Glomerular visceral epithelial cell (primary cell): ENCODE measurements at regions not wholly inside any gene's neighbourhood (a gene's known extent, or its start where the extent isn't known, plus 50 kb on each side); places are given as distances from the start of the nearest gene placed in this dataset.
"Not testable (repeated sequence)": the region's sequence is repeated elsewhere in the genome, so short reads cannot be mapped to it uniquely, and the experiment has no call there.

Experiments used
- DNase-seq: peaks from one replicate; pipeline ENCODE4 v3.0.0-alpha.2; 2016; ENCODE audit errors: extremely low spot score

- DNase-seq, result not testable (repeated sequence)
These were observed 129.3 kb upstream of the LRRC61 start for GRCh38 chr7:150193866-150194265.
